ENCODE measurements at regions not wholly inside any gene's neighbourhood (a gene's known extent, or its start where the extent isn't known, plus 50 kb on each side); places are given as distances from the start of the nearest gene placed in this dataset.

GRCh38 chr14:96617635-96618034 lies 115.5 kb downstream of the PAPOLA start:
- Mint-ChIP-seq H3K27me3 (peaks cover 3% of the 10 kb centered on the region), H3K9me3 (no peaks in the 10 kb centered on the region), H3K36me3 (ENCODE audit: low read depth) (no peaks in the 10 kb centered on the region), H3K4me1 (no peaks in the 10 kb centered on the region), H3K4me3 (no peak overlapping the region), H3K27ac (no peak overlapping the region)
- no peak for DNase-seq
- ChIA-PET CTCF (no interaction called here), POLR2A (no interaction called here)

- Mint-ChIP-seq H3K36me3 (ENCODE audit: low read depth) (no peaks in the 10 kb centered on the region), H3K4me3 (no peak overlapping the region), H3K27me3 (no peaks in the 10 kb centered on the region), H3K27ac (no peak overlapping the region), H3K9me3 (no peaks in the 10 kb centered on the region), H3K4me1 (no peaks in the 10 kb centered on the region)
- CTCF ChIA-PET = no interaction called here
- POLR2A ChIA-PET = no interaction called here
- no peak for DNase-seq
Observed at GRCh38 chr14:96622926-96623325, 120.7 kb downstream of the PAPOLA start.

- H3K27ac Mint-ChIP-seq = no peak overlapping the region
- ChIA-PET POLR2A (no interaction called here), CTCF (no interaction called here)
- H3K27me3 Mint-ChIP-seq = no peaks in the 10 kb centered on the region
- no peaks in the 10 kb centered on the region for H3K4me1 Mint-ChIP-seq
- no peak for DNase-seq
- no peaks in the 10 kb centered on the region for H3K9me3 Mint-ChIP-seq
- H3K36me3 Mint-ChIP-seq (ENCODE audit: low read depth) = no peaks in the 10 kb centered on the region
- no peak overlapping the region for H3K4me3 Mint-ChIP-seq
Observed at GRCh38 chr14:96623676-96624484, 121.7 kb downstream of the PAPOLA start.

- Mint-ChIP-seq H3K4me3 (no peak overlapping the region), H3K27ac (no peak overlapping the region), H3K36me3 (ENCODE audit: low read depth) (no peaks in the 10 kb centered on the region), H3K4me1 (no peaks in the 10 kb centered on the region), H3K9me3 (no peaks in the 10 kb centered on the region), H3K27me3 (no peaks in the 10 kb centered on the region)
- CTCF ChIA-PET = interaction anchor here (1.1 kb wide), 1 partner anchor 11 kb away, joined by 3 read pairs; no protein-coding TSS in a partner anchor
- DNase-seq = no peak
- POLR2A ChIA-PET = interaction anchor here (0.7 kb wide), 1 partner anchor 36 kb away, joined by 3 read pairs; no protein-coding TSS in a partner anchor
Observed at GRCh38 chr14:96624661-96625425, 122.7 kb downstream of the PAPOLA start.

GRCh38 chr14:96625426-96625985 lies 123.3 kb downstream of the PAPOLA start:
- CTCF ChIA-PET = interaction anchor here (1.1 kb wide), 1 partner anchor 11 kb away, joined by 3 read pairs; no protein-coding TSS in a partner anchor
- Mint-ChIP-seq H3K4me3 (no peak overlapping the region), H3K9me3 (no peaks in the 10 kb centered on the region), H3K27me3 (no peaks in the 10 kb centered on the region), H3K4me1 (no peaks in the 10 kb centered on the region), H3K36me3 (ENCODE audit: low read depth) (no peaks in the 10 kb centered on the region), H3K27ac (no peak overlapping the region)
- POLR2A ChIA-PET = interaction anchor here (0.6 kb wide), 1 partner anchor 746 kb away, joined by 3 read pairs; no protein-coding TSS in a partner anchor
- DNase-seq = no peak

- Mint-ChIP-seq H3K4me3 (no peak overlapping the region), H3K27me3 (no peaks in the 10 kb centered on the region), H3K27ac (no peak overlapping the region), H3K4me1 (no peaks in the 10 kb centered on the region), H3K36me3 (ENCODE audit: low read depth) (no peaks in the 10 kb centered on the region), H3K9me3 (no peaks in the 10 kb centered on the region)
- ChIA-PET POLR2A (interaction anchor here (0.6 kb wide), 1 partner anchor 747 kb away, joined by 3 read pairs; no protein-coding TSS in a partner anchor), CTCF (interaction anchor here (1.1 kb wide), 1 partner anchor 10 kb away, joined by 3 read pairs; no protein-coding TSS in a partner anchor)
- peak; percentile 4 for DNase-seq
Observed at GRCh38 chr14:96626121-96626768, 124.1 kb downstream of the PAPOLA start.

GRCh38 chr14:96626916-96627315 lies 124.7 kb downstream of the PAPOLA start:
- Mint-ChIP-seq H3K27ac (no peak overlapping the region), H3K36me3 (ENCODE audit: low read depth) (no peaks in the 10 kb centered on the region), H3K4me1 (no peaks in the 10 kb centered on the region), H3K27me3 (no peaks in the 10 kb centered on the region), H3K4me3 (no peak overlapping the region), H3K9me3 (no peaks in the 10 kb centered on the region)
- ChIA-PET CTCF (interaction anchor here (1.9 kb wide), 1 partner anchor 16 kb away, joined by 4 read pairs; no protein-coding TSS in a partner anchor), POLR2A (no interaction called here)
- DNase-seq = peak; percentile 5

- peak; percentile 2 for DNase-seq
- CTCF ChIA-PET = interaction anchor here (1.9 kb wide), 1 partner anchor 16 kb away, joined by 4 read pairs; no protein-coding TSS in a partner anchor
- H3K27ac Mint-ChIP-seq = no peak overlapping the region
- no peaks in the 10 kb centered on the region for H3K4me1 Mint-ChIP-seq
- H3K36me3 Mint-ChIP-seq (ENCODE audit: low read depth) = no peaks in the 10 kb centered on the region
- H3K27me3 Mint-ChIP-seq = no peaks in the 10 kb centered on the region
- POLR2A ChIA-PET = no interaction called here
- no peak overlapping the region for H3K4me3 Mint-ChIP-seq
- H3K9me3 Mint-ChIP-seq = no peaks in the 10 kb centered on the region
Observed at GRCh38 chr14:96627386-96627785, 125.2 kb downstream of the PAPOLA start.

GRCh38 chr14:96627811-96628775 lies 125.9 kb downstream of the PAPOLA start:
- H3K4me1 Mint-ChIP-seq = no peaks in the 10 kb centered on the region
- ChIA-PET POLR2A (no interaction called here), CTCF (interaction anchor here (1.9 kb wide), 1 partner anchor 17 kb away, joined by 4 read pairs; no protein-coding TSS in a partner anchor)
- no peaks in the 10 kb centered on the region for H3K9me3 Mint-ChIP-seq
- no peaks in the 10 kb centered on the region for H3K27me3 Mint-ChIP-seq
- no peak overlapping the region for H3K4me3 Mint-ChIP-seq
- no peaks in the 10 kb centered on the region for H3K36me3 Mint-ChIP-seq (ENCODE audit: low read depth)
- peak; percentile 3 for DNase-seq
- H3K27ac Mint-ChIP-seq = no peak overlapping the region

- Mint-ChIP-seq H3K4me1 (no peaks in the 10 kb centered on the region), H3K4me3 (no peak overlapping the region), H3K27ac (no peak overlapping the region), H3K27me3 (no peaks in the 10 kb centered on the region), H3K9me3 (no peaks in the 10 kb centered on the region), H3K36me3 (ENCODE audit: low read depth) (no peaks in the 10 kb centered on the region)
- ChIA-PET POLR2A (no interaction called here), CTCF (no interaction called here)
- peak; percentile 1 for DNase-seq
Observed at GRCh38 chr14:96629082-96629481, 126.9 kb downstream of the PAPOLA start.

GRCh38 chr14:96629558-96630222 lies 127.5 kb downstream of the PAPOLA start:
- H3K9me3 Mint-ChIP-seq = no peaks in the 10 kb centered on the region
- no peaks in the 10 kb centered on the region for H3K4me1 Mint-ChIP-seq
- H3K27me3 Mint-ChIP-seq = no peaks in the 10 kb centered on the region
- POLR2A ChIA-PET = no interaction called here
- no peak overlapping the region for H3K4me3 Mint-ChIP-seq
- DNase-seq = peak; percentile 4
- H3K27ac Mint-ChIP-seq = no peak overlapping the region
- CTCF ChIA-PET = no interaction called here
- H3K36me3 Mint-ChIP-seq (ENCODE audit: low read depth) = no peaks in the 10 kb centered on the region
